Right cardiac atrium (tissue), 5 donors: ENCODE measurements at regions not wholly inside any gene's neighbourhood (a gene's known extent, or its start where the extent isn't known, plus 50 kb on each side); places are given as distances from the start of the nearest gene placed in this dataset.
"Not testable (repeated sequence)": the region's sequence is repeated elsewhere in the genome, so short reads cannot be mapped to it uniquely, and the experiment has no call there.

Experiments used
- ATAC-seq, 2 donors: fragments of 200-7000 bp; cut with Tn5 transposase; one replicate each; pipeline versions ENCODE4 v1.8.0 to v1.9.1; 2020; ENCODE audit warnings: moderate library complexity in 2 of 2, mild to moderate bottlenecking in 1 of 2
- DNase-seq, 3 donors: peaks; one replicate each; pipeline ENCODE4 v3.0.0-alpha.2; 2020
- H3K27ac ChIP-seq: one replicate; pipeline ENCODE4 v1.5.1; 2013; ENCODE audit warnings: mild to moderate bottlenecking, low read length, control low read depth, moderate library complexity
- H3K27me3 ChIP-seq: one replicate; pipeline ENCODE4 v1.6.1; 2013; ENCODE audit not compliant: control insufficient read depth, insufficient read depth
- H3K4me1 ChIP-seq: one replicate; pipeline ENCODE4 v1.6.1; 2013; ENCODE audit warnings: low read length; ENCODE audit not compliant: control insufficient read depth, insufficient read depth
- H3K4me3 ChIP-seq: one replicate; pipeline ENCODE4 v1.5.1; 2013; ENCODE audit warnings: low read length, control low read depth
- H3K9me3 ChIP-seq: one replicate; pipeline ENCODE4 v1.6.1; 2013; ENCODE audit warnings: low read length; ENCODE audit not compliant: control insufficient read depth
- WGBS: extraction: QIAGEN DNeasy Blood & Tissue Kit; methylation state at CpG from one replicate; pipeline ENCODE4 v1.1.7; 2013; 5-methylcytosine and 5-hydroxymethylcytosine counted together
- intact Hi-C, 4 donors: fragments of 100-400 bp; cut with DNase I; formaldehyde crosslinking; loops; one replicate each; pipeline versions ENCODE4 v1.11.0 to v1.14.0; 2022 to 2023
- donor health status: healthy with polysubstance abuse.
- donor health status: DM: no; HTN: yes; CAD: no.
- donor health status: DM: no; HTN: no; CAD: no.
- donor health status: DM: no; HTN: yes; CAD: no; lungs with severe emphysema.
- donor health status: DM: yes; HTN: yes; CAD: no.

- Histone ChIP-seq H3K27me3 (no peaks in the 10 kb centered on the region), H3K9me3 (no peaks in the 10 kb centered on the region), H3K4me1 (peaks cover 2% of the 10 kb centered on the region), H3K4me3 (no peak overlapping the region), H3K27ac (no peak overlapping the region)
- 89% methylated on average over 5 of the region's 5 CpGs for whole genome bisulfite sequencing
- intact Hi-C loops, result no loop called here
- no peak for ATAC-seq
- no peak for DNase-seq
Observed at GRCh38 chr4:100026066-100026465, 76.0 kb upstream of the H2AZ1 start.

DNA sequence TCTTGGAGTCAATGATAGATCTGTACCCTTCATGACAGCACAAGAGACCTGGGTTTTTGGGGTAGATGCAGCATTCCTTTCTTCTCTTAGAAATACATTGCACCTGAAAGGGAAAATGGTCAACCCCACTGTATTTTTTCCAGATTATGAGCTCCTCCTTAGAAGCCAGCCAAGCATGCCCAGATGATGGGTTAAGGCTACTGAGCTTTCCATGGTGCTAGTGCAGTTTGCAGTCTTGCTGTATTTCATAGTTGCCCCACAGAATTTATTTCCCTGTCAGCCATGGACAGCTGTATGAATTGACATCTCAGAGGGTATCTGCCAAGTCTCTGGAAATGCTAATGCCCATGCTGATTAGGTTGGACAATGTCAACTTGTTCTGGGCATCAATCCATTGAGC, 73.7 kb upstream of the H2AZ1 start:
- Histone ChIP-seq H3K4me3 (no peak overlapping the region), H3K27me3 (no peaks in the 10 kb centered on the region), H3K9me3 (no peaks in the 10 kb centered on the region), H3K27ac (no peak overlapping the region), H3K4me1 (peaks cover 2% of the 10 kb centered on the region)
- intact Hi-C loops, result no loop called here
- DNase-seq (no peak), ATAC-seq (no peak)

DNA sequence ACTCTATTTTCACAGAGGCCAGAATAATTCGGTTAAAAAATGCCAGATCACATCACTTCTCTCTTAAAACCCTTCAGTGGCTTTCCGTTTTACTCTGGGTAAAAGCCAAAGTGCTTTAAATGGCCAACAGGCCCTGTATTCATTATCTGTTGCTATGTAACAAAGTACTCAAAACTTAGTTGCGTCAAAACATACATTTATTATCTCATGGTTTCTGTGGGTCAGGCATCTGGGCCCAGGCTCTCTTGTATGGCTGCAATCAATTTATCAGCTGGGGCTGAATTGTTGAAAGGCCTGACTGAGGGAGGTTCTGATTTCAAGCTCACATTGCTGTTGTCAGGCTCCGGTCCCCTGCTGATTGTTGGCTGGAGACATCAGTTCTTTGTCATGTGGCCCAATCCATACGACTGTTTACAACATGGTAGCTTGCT, 72.7 kb upstream of the H2AZ1 start:
- 20% methylated on average over 5 of the region's 5 CpGs for WGBS
- no peaks in the 10 kb centered on the region for H3K9me3 ChIP-seq
- H3K4me3 ChIP-seq, result no peak overlapping the region
- intact Hi-C loops, result no loop called here
- no peak overlapping the region for H3K27ac ChIP-seq
- H3K4me1 ChIP-seq, result peaks cover 2% of the 10 kb centered on the region
- no peak for ATAC-seq
- DNase-seq, result no peak
- H3K27me3 ChIP-seq, result no peaks in the 10 kb centered on the region

GRCh38 chr4:100019821-100020220, 69.7 kb upstream of the H2AZ1 start:
- no peak overlapping the region for H3K27ac ChIP-seq
- H3K4me1 ChIP-seq, result peaks cover 2% of the 10 kb centered on the region
- ATAC-seq (no peak), DNase-seq (no peak)
- H3K27me3 ChIP-seq, result no peaks in the 10 kb centered on the region
- WGBS, result 95% methylated on average over 1 of the region's 1 CpG
- H3K9me3 ChIP-seq, result no peaks in the 10 kb centered on the region
- intact Hi-C loops, result no loop called here
- H3K4me3 ChIP-seq, result no peak overlapping the region

DNA sequence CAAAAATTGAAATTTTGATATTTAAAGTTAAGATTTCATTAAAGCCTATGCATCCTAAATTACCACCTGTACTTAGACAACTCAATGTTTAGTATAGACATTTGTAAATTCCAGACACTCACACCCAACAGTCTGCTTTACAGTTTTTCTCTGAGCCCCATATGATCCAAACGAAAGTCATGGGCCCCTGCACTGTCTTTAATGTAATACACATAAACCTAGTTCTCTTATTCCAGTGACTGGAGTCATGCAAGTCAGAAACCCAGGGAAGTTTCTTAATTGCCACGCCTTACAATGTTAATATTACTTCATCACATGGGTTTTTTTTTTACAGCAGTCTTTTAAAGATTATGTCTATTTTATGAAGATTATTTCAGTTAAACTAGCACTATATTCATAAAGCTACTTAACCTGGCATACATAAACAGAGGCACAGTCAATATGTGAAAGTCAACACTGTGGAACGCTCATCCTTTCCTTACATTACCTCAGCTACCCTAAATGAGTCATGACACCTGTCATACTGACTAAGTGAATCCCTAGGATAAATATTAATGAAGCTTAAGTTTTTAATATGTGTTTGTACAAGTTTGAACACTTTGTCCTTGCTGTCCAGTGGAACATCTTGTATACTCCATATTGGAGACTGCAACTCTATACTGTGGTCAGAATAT, 67.7 kb upstream of the H2AZ1 start:
- no peaks in the 10 kb centered on the region for H3K27me3 ChIP-seq
- WGBS, result 76% methylated on average over 3 of the region's 3 CpGs
- DNase-seq (no peak), ATAC-seq (no peak)
- no peaks in the 10 kb centered on the region for H3K4me1 ChIP-seq
- no peak overlapping the region for H3K27ac ChIP-seq
- H3K9me3 ChIP-seq, result no peaks in the 10 kb centered on the region
- H3K4me3 ChIP-seq, result no peak overlapping the region
- intact Hi-C loops, result no loop called here

DNA sequence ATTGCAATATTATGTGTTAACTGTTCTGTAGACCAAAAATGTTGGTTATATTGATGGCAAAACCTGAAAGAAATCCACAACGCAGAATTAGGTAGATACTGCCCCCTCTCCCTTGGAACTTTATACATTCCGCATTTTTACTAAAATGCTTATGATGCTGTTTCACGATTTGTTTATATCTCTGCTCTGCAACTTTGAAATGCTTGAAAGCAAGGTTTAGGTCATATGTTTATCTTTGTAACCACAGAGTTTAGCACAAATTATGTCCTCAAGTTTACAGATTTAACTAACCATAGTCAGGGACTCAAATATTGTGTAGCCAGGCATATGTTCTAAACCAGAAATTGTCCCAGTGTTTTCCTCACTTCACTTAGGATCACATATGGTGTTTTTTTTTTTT, 66.1 kb upstream of the H2AZ1 start:
- H3K27me3 ChIP-seq, result no peaks in the 10 kb centered on the region
- no peak overlapping the region for H3K27ac ChIP-seq
- H3K9me3 ChIP-seq, result no peaks in the 10 kb centered on the region
- no peak for ATAC-seq
- 82% methylated on average over 3 of the region's 3 CpGs for WGBS
- H3K4me3 ChIP-seq, result no peak overlapping the region
- intact Hi-C loops, result no loop called here
- DNase-seq, result no peak
- H3K4me1 ChIP-seq, result no peaks in the 10 kb centered on the region

GRCh38 chr4:100014616-100015015, 64.5 kb upstream of the H2AZ1 start:
- no peaks in the 10 kb centered on the region for H3K4me1 ChIP-seq
- no peak overlapping the region for H3K4me3 ChIP-seq
- no peaks in the 10 kb centered on the region for H3K27me3 ChIP-seq
- DNase-seq, result no peak
- WGBS, result 91% methylated on average over 3 of the region's 3 CpGs
- no peak overlapping the region for H3K27ac ChIP-seq
- no peak for ATAC-seq
- intact Hi-C loops, result no loop called here
- no peaks in the 10 kb centered on the region for H3K9me3 ChIP-seq

DNA sequence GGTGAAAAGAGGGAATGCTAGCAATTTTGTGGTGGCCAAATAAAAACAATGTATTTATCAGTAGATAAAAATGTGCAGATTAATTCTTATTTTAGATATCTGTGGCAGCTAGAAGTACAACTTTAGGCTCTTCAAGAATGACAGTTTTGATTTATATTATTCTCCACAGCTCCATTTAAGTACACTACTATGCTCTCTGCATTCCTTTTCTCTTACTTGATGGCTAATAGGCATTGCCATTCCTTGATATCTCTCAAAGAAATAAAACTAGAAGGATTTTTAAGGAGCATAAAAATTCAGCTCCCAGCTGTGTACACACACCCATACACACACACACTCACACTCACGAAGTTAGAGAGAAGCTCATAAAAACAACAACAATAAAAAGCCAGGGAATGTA, 59.4 kb upstream of the H2AZ1 start:
- no peak for DNase-seq
- Histone ChIP-seq H3K27ac (no peak overlapping the region), H3K27me3 (no peaks in the 10 kb centered on the region), H3K4me3 (no peak overlapping the region), H3K9me3 (no peaks in the 10 kb centered on the region), H3K4me1 (no peaks in the 10 kb centered on the region)
- intact Hi-C loops, result no loop called here
- WGBS, result 64% methylated on average over 1 of the region's 1 CpG
- ATAC-seq, result no peak

- ATAC-seq (no peak), DNase-seq (no peak)
- WGBS, result 67% methylated on average over 1 of the region's 1 CpG
- no peak overlapping the region for H3K27ac ChIP-seq
- intact Hi-C loops, result no loop called here
- H3K4me3 ChIP-seq, result no peak overlapping the region
- H3K27me3 ChIP-seq, result no peaks in the 10 kb centered on the region
- H3K9me3 ChIP-seq, result no peaks in the 10 kb centered on the region
- no peaks in the 10 kb centered on the region for H3K4me1 ChIP-seq
Observed at GRCh38 chr4:100008048-100008447, 58.0 kb upstream of the H2AZ1 start.

DNA sequence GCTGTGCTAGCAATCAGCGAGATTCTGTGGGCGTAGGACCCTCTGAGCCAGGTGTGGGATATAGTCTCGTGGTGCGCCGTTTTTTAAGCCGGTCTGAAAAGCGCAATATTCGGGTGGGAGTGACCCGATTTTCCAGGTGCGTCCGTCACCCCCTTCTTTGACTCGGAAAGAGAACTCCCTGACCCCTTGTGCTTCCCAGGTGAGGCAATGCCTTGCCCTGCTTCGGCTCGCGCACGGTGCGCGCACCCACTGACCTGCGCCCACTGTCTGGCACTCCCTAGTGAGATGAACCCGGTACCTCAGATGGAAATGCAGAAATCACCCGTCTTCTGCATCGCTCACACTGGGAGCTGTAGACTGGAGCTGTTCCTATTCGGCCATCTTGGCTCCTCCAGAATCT, 56.1 kb upstream of the H2AZ1 start:
- ATAC-seq, H3K4me3 ChIP-seq, H3K9me3 ChIP-seq, H3K4me1 ChIP-seq, intact Hi-C loops, H3K27ac ChIP-seq, H3K27me3 ChIP-seq, DNase-seq: not testable (repeated sequence)
- WGBS, result 93% methylated on average over 12 of the region's 23 CpGs
